Mesenchymal stem cell (in vitro differentiated cells and primary cell): ENCODE measurements at regions not wholly inside any gene's neighbourhood (a gene's known extent, or its start where the extent isn't known, plus 50 kb on each side); places are given as distances from the start of the nearest gene placed in this dataset.
A peak's percentile ranks its signal among the peaks of the same experiment; 100 is the strongest.

Experiments used
- DNase-seq: peaks from one replicate; pipeline ENCODE4 v3.0.0-alpha.2; 2013
- H2AFZ ChIP-seq: one replicate; pipeline ENCODE4 v1.6.1; 2013; ENCODE audit warnings: low read depth, mild to moderate bottlenecking, control low read depth, inconsistent platforms, low read length, moderate library complexity
- H2AK5ac ChIP-seq: 2 replicates; pipeline ENCODE4 v1.6.1; 2013; ENCODE audit warnings: low read length, moderate library complexity, mild to moderate bottlenecking, inconsistent platforms; ENCODE audit not compliant: severe bottlenecking
- H2BK120ac ChIP-seq: one replicate; pipeline ENCODE4 v1.6.1; 2013; ENCODE audit warnings: low read depth, mild to moderate bottlenecking, inconsistent platforms, low read length, moderate library complexity
- H2BK12ac ChIP-seq, 2 experiments: one replicate each; pipeline ENCODE4 v1.6.1; 2013; ENCODE audit warnings: inconsistent platforms in 2 of 2, low read length in 2 of 2, mild to moderate bottlenecking in 2 of 2, moderate library complexity in 2 of 2, control low read depth in 1 of 2
- H2BK15ac ChIP-seq: one replicate; pipeline ENCODE4 v1.6.1; 2013; ENCODE audit warnings: mild to moderate bottlenecking, low read depth, inconsistent platforms; ENCODE audit not compliant: poor library complexity, severe bottlenecking
- H2BK5ac ChIP-seq: 2 replicates; pipeline ENCODE4 v1.6.1; 2013; ENCODE audit warnings: low read depth, mild to moderate bottlenecking, low read length, control low read depth, inconsistent platforms; ENCODE audit not compliant: poor library complexity, severe bottlenecking
- H3K14ac ChIP-seq, 2 experiments: one replicate each; pipeline ENCODE4 v1.6.1; 2013; ENCODE audit warnings: inconsistent platforms in 2 of 2, low read length in 2 of 2, control low read depth in 1 of 2, mild to moderate bottlenecking in 1 of 2, moderate library complexity in 1 of 2
- H3K18ac ChIP-seq, 2 experiments: one replicate each; pipeline ENCODE4 v1.6.1; 2013; ENCODE audit warnings: inconsistent platforms in 2 of 2, low read length in 2 of 2, control low read depth in 1 of 2, low read depth in 1 of 2, mild to moderate bottlenecking in 1 of 2
- H3K23ac ChIP-seq, 2 experiments: one replicate each; pipeline ENCODE4 v1.6.1; 2013; ENCODE audit warnings: inconsistent platforms in 2 of 2, low read length in 2 of 2, mild to moderate bottlenecking in 2 of 2, moderate library complexity in 2 of 2, control low read depth in 1 of 2
- H3K27ac ChIP-seq: 2 replicates; pipeline ENCODE4 v1.5.1; 2013; ENCODE audit warnings: mild to moderate bottlenecking, moderate library complexity, low read length, control low read depth, inconsistent platforms; ENCODE audit not compliant: poor library complexity, severe bottlenecking
- H3K27me3 ChIP-seq, 2 experiments: 2 replicates each; pipeline versions ENCODE4 v1.6.1 to v1.7.0; 2013; ENCODE audit warnings: low read length in 2 of 2, mild to moderate bottlenecking in 2 of 2, moderate library complexity in 2 of 2, control low read depth in 1 of 2, inconsistent platforms in 1 of 2; ENCODE audit not compliant: control insufficient read depth in 1 of 2, insufficient read depth in 1 of 2
- H3K36me3 ChIP-seq, 2 experiments: 2 replicates each; pipeline versions ENCODE4 v1.6.1 to v1.7.0; 2013; ENCODE audit warnings: low read length in 2 of 2, control low read depth in 1 of 2, inconsistent platforms in 1 of 2, low read depth in 1 of 2, mild to moderate bottlenecking in 1 of 2; ENCODE audit not compliant: insufficient read depth in 2 of 2, control insufficient read depth in 1 of 2
- H3K4ac ChIP-seq, 2 experiments: one replicate each; pipeline ENCODE4 v1.6.1; 2013; ENCODE audit warnings: inconsistent platforms in 2 of 2, low read length in 2 of 2, mild to moderate bottlenecking in 2 of 2, moderate library complexity in 2 of 2, control low read depth in 1 of 2, low read depth in 1 of 2
- H3K4me1 ChIP-seq: 2 replicates; pipeline ENCODE4 v1.6.1; 2013; ENCODE audit warnings: low read depth, low read length, control low read depth; ENCODE audit not compliant: control insufficient read depth, insufficient read depth
- H3K4me2 ChIP-seq: 2 replicates; pipeline ENCODE4 v1.6.1; 2013; ENCODE audit warnings: low read length, mild to moderate bottlenecking, inconsistent platforms; ENCODE audit not compliant: poor library complexity, severe bottlenecking
- H3K4me3 ChIP-seq, 2 experiments: 2 replicates each; pipeline versions ENCODE4 v1.5.1 to v1.7.0; 2013; ENCODE audit warnings: low read length in 2 of 2, mild to moderate bottlenecking in 2 of 2, control low read depth in 1 of 2, low read depth in 1 of 2; ENCODE audit not compliant: insufficient read depth in 1 of 2
- H3K79me1 ChIP-seq: replicated peaks from 2 replicates; pipeline ENCODE4 v1.6.1; 2013; ENCODE audit warnings: mild to moderate bottlenecking, control low read depth, low read length, inconsistent platforms; ENCODE audit not compliant: poor library complexity, severe bottlenecking
- H3K9ac ChIP-seq: 2 replicates; pipeline ENCODE4 v1.7.0; 2013; ENCODE audit warnings: mild to moderate bottlenecking, low read length, moderate library complexity
- H3K9me3 ChIP-seq: 2 replicates; pipeline ENCODE4 v1.7.0; 2013; ENCODE audit warnings: mild to moderate bottlenecking, low read length; ENCODE audit not compliant: control insufficient read depth
- H4K8ac ChIP-seq: one replicate; pipeline ENCODE4 v1.6.1; 2013; ENCODE audit warnings: inconsistent platforms, mild to moderate bottlenecking, low read length, moderate library complexity
- H4K91ac ChIP-seq: one replicate; pipeline ENCODE4 v1.6.1; 2013; ENCODE audit warnings: mild to moderate bottlenecking, low read length, inconsistent platforms
- WGBS: methylation state at CpG from one replicate; pipeline ENCODE4 v1.1.7; 2013; ENCODE audit warnings: mixed read lengths; 5-methylcytosine and 5-hydroxymethylcytosine counted together

GRCh38 chr19:5396096-5396939 lies 55.7 kb upstream of the PTPRS start:
- H3K4me1 ChIP-seq = no peaks in the 10 kb centered on the region
- DNase-seq = no peak
- no peak overlapping the region for H3K23ac ChIP-seq
- 33% methylated on average over 10 of the region's 12 CpGs for WGBS
- no peak overlapping the region for H3K27ac ChIP-seq
- H3K14ac ChIP-seq = no peak overlapping the region
- H4K91ac ChIP-seq = no peak overlapping the region
- no peak overlapping the region for H2AFZ ChIP-seq
- peaks cover 60 to 78% of the 10 kb centered on the region in 2 experiments for H3K27me3 ChIP-seq
- H3K18ac ChIP-seq = no peak overlapping the region
- H3K79me1 ChIP-seq = no peaks in the 10 kb centered on the region
- H2BK12ac ChIP-seq = no peak overlapping the region
- H2AK5ac ChIP-seq = no peak overlapping the region
- H2BK120ac ChIP-seq = no peak overlapping the region
- no peak overlapping the region for H3K4ac ChIP-seq
- no peak overlapping the region for H3K4me2 ChIP-seq
- H3K36me3 ChIP-seq = no peaks in the 10 kb centered on the region
- H3K9ac ChIP-seq = no peak overlapping the region
- H2BK5ac ChIP-seq = no peak overlapping the region
- H3K9me3 ChIP-seq = no peaks in the 10 kb centered on the region
- H4K8ac ChIP-seq = no peak overlapping the region
- H2BK15ac ChIP-seq = no peak overlapping the region
- no peak overlapping the region for H3K4me3 ChIP-seq

GRCh38 chr19:5396963-5397362 lies 56.4 kb upstream of the PTPRS start:
- Histone ChIP-seq H3K4me2 (no peak overlapping the region), H3K79me1 (no peaks in the 10 kb centered on the region), H3K4me1 (no peaks in the 10 kb centered on the region), H4K8ac (no peak overlapping the region), H3K36me3 (no peaks in the 10 kb centered on the region), H2BK15ac (no peak overlapping the region), H3K14ac (no peak overlapping the region), H2BK12ac (no peak overlapping the region), H3K9me3 (no peaks in the 10 kb centered on the region), H2AFZ (no peak overlapping the region), H3K4ac (no peak overlapping the region), H3K4me3 (no peak overlapping the region), H3K27ac (no peak overlapping the region), H2AK5ac (no peak overlapping the region), H3K18ac (no peak overlapping the region), H2BK5ac (no peak overlapping the region), H2BK120ac (no peak overlapping the region), H4K91ac (no peak overlapping the region), H3K23ac (no peak overlapping the region), H3K27me3 (peaks cover 60 to 78% of the 10 kb centered on the region in 2 experiments), H3K9ac (no peak overlapping the region)
- 48% methylated on average over 2 of the region's 3 CpGs for WGBS
- no peak for DNase-seq

DNA sequence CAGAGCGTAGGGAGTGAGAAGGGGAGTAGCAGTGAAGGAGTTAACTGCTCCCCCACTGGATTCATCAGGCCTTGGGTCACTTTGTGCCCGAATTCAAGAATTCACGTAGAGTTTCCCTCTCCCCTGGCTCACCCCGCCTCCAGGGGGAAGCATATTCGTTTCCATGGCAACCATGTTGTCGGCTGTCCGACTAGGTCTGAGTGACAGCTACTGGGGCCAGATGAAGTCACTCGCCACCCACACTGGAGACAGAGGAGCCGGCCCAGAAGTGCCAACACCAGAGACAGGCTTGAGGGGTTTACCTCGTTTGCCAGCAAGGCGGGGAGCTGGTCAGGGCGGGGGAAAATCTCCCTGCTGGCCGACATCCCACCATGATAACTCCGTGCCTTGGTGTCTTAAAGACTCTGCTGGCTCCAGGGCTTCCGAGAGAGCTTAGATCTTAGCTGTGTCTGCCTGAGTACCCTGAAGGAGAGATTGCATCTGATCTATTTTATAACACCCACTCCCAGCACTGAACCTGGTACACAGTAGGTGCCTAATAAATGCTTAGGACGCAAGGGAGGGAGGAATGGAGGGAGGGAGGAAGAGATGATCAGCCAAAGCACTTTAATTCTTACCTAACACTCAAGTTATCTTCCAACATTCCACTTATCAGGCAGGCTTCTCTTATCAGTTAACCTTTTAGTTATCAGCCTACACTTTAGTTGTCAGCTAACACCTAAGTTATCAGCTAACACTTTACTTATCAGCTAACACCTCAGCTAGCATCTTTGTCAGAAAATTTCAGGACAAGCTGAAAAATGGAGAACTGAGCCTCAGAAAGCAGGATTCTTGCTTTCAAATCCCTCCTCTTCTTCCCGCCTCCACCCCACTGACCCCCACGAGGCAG lies 57.2 kb upstream of the ZNRF4 start:
- Histone ChIP-seq H3K9me3 (no peaks in the 10 kb centered on the region), H3K4ac (no peak overlapping the region), H2BK15ac (no peak overlapping the region), H3K4me2 (no peak overlapping the region), H3K18ac (no peak overlapping the region), H3K23ac (peak overlapping the region in 1 of 2 experiments; percentile 74), H3K9ac (no peak overlapping the region), H3K14ac (no peak overlapping the region), H3K36me3 (no peaks in the 10 kb centered on the region), H2BK12ac (no peak overlapping the region), H2AK5ac (no peak overlapping the region), H3K79me1 (no peaks in the 10 kb centered on the region), H3K27ac (no peak overlapping the region), H2BK5ac (no peak overlapping the region), H2BK120ac (no peak overlapping the region), H4K91ac (no peak overlapping the region), H3K4me1 (no peaks in the 10 kb centered on the region), H4K8ac (no peak overlapping the region), H3K4me3 (no peak overlapping the region), H3K27me3 (peaks cover 56 to 67% of the 10 kb centered on the region in 2 experiments), H2AFZ (no peak overlapping the region)
- no peak for DNase-seq
- WGBS = 11% methylated on average over 16 of the region's 18 CpGs

DNA sequence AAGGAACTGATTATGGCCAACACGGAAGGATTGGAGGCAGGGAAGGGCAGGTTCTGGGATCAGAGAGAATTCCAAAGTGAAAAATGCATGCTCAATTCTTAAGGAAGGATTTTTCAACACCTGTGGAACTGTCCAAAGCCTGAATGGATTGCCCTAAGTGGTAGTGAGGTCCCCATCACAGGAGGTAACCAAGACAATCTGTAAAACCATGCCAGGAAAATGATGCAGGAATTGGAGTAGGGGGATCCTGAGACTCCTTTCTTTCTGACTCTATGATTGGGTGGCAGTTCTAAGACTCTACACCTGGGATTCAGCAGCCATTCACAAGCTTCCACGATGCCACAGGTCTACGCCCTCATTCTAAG lies 56.5 kb upstream of the ZNRF4 start:
- WGBS = 67% methylated on average over 3 of the region's 3 CpGs
- Histone ChIP-seq H4K8ac (no peak overlapping the region), H3K9me3 (no peaks in the 10 kb centered on the region), H2AFZ (no peak overlapping the region), H2BK120ac (no peak overlapping the region), H2BK15ac (no peak overlapping the region), H3K9ac (no peak overlapping the region), H3K36me3 (no peaks in the 10 kb centered on the region), H3K4me2 (no peak overlapping the region), H3K4me3 (no peak overlapping the region), H4K91ac (no peak overlapping the region), H3K27ac (no peak overlapping the region), H2BK12ac (no peak overlapping the region), H3K4ac (no peak overlapping the region), H3K79me1 (no peaks in the 10 kb centered on the region), H3K23ac (no peak overlapping the region), H3K18ac (no peak overlapping the region), H2BK5ac (no peak overlapping the region), H2AK5ac (no peak overlapping the region), H3K4me1 (no peaks in the 10 kb centered on the region), H3K14ac (no peak overlapping the region), H3K27me3 (peaks cover 50 to 61% of the 10 kb centered on the region in 2 experiments)
- DNase-seq = no peak
